ENCODE measurements at regions not wholly inside any gene's neighbourhood (a gene's known extent, or its start where the extent isn't known, plus 50 kb on each side); places are given as distances from the start of the nearest gene placed in this dataset.

DNA sequence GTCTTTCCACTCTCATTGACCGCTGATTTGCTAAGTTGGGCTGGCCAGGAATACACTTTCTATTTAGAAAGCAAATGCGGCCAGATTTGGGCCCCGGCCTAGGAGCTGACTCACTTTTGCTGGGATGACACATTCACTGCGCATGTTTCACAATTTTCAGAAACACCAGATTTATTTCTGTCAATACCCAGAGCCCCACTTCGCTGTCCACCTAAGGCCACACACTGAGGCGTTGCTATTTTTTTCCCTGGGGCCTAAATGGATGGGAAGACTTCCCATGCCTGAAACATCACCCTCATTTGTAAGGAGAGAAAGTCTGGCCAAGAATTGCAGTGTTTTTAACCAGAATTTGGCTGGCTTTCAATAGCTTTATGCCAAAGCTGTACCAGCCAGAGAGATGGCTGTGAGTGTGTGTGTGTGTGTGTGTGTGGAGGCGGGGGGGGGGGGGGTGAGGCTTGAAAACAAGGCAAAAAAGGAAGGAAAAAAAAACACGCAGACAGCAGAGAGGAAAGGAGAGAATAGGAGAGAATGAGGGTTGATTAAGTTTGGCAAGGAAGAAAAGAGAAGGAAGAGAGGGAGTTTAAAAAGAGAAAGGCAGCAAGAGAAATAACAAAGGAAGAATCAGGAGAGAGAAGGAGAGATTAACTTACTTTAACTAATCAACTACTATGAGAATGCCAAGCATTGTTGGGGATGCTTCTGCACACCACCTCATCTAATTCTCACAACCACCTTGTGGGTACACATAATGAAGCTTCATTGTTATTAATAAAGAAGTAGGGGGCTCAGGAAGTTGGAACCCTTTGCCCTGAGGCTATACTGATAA lies 261.4 kb upstream of the KLF4 start:
- TF ChIP-seq, protein P1, sequence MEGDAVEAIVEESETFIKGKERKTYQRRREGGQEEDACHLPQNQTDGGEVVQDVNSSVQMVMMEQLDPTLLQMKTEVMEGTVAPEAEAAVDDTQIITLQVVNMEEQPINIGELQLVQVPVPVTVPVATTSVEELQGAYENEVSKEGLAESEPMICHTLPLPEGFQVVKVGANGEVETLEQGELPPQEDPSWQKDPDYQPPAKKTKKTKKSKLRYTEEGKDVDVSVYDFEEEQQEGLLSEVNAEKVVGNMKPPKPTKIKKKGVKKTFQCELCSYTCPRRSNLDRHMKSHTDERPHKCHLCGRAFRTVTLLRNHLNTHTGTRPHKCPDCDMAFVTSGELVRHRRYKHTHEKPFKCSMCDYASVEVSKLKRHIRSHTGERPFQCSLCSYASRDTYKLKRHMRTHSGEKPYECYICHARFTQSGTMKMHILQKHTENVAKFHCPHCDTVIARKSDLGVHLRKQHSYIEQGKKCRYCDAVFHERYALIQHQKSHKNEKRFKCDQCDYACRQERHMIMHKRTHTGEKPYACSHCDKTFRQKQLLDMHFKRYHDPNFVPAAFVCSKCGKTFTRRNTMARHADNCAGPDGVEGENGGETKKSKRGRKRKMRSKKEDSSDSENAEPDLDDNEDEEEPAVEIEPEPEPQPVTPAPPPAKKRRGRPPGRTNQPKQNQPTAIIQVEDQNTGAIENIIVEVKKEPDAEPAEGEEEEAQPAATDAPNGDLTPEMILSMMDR (IDR thresholded peaks at IDR 0.05): no peak

DNA sequence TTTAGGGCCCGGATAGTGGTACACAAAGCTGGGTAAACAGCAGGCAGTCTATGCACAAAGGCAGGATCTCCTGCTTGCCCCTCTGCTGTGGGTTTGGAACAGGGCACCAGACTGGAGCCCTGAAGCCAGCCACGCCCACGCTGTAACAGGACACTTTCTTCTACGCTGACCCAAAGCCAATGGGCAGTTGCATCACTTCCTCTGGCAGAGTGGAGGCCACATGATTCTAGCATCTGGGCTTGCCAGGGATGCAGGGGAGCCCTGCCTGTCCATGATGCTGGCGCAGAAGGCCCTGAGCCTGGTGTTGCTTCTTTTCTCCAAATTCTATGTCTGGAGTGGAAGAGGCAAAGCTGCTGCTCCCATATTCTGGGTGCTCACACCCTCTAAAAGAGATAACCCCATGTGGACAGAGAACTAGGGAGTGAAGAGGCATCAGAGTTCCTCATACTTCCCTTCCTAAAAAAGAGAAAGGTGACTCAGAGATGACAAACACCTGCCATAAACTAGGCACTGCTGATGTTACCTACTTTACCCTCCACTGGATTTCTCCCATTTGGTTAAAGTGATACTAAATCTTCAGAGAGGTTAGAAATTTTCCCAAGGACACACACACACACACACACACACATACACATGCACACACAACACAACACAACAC lies 260.3 kb upstream of the KLF4 start:
- TF ChIP-seq, protein P1 (IDR thresholded peaks at IDR 0.05): no peak

DNA sequence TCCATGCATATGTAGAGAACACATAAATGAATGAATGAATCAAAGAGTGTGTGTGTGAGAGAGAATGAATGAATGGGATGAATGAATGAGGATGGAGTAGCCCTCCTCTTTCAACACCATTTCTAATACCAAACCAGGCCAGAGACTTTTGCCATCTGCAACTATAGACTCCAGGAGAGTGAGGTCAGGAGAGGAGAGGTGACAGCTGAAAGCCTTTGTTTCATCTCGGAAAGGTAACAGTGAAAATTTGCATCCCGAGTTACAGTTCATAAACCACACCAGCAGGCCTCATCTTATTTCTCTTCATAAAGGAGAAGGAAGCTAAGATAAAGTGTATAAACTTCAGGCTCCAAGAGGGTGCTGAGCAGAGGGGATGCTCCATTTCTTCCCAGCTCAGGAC lies 255.3 kb upstream of the KLF4 start:
- TF ChIP-seq, protein P1 (IDR thresholded peaks at IDR 0.05): no peak

DNA sequence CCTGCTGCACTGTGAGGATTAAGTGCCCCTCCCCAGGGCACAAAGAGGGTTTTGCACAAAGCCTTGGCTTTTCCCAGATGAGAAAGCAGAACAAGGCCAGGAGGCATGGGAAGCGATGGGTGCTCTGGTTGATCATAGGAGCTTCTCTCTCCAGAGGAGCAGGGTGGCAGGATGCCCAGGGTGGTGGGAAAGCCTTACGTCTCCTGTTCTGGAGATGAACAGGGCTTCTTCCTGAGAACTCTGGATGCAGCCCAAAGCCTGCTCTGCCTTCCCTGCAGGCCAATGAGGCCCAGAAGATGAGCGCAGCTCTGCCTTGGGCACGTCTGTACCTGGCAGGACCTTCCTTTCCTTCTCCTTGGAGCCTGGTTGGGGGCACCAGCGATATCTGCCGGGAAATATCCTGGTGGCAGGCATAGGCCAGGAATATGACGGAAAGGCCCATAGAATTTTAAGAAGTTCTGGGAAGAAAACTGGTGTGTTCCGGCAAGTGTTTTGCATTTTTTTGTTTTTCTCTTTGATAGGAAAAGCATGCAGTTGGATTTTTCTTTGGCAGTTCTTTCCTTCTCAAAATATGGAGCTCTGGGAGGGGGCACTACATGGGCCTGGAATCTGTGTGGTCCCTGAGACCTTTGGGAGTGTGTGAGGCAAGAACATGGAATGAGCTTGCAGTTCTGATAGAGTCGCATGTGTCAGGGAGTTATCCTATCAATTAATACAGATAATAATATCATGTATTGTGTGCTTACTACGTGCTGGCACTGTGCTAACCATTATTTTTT lies 253.2 kb upstream of the KLF4 start:
- TF ChIP-seq, protein P1 (IDR thresholded peaks at IDR 0.05): no peak

DNA sequence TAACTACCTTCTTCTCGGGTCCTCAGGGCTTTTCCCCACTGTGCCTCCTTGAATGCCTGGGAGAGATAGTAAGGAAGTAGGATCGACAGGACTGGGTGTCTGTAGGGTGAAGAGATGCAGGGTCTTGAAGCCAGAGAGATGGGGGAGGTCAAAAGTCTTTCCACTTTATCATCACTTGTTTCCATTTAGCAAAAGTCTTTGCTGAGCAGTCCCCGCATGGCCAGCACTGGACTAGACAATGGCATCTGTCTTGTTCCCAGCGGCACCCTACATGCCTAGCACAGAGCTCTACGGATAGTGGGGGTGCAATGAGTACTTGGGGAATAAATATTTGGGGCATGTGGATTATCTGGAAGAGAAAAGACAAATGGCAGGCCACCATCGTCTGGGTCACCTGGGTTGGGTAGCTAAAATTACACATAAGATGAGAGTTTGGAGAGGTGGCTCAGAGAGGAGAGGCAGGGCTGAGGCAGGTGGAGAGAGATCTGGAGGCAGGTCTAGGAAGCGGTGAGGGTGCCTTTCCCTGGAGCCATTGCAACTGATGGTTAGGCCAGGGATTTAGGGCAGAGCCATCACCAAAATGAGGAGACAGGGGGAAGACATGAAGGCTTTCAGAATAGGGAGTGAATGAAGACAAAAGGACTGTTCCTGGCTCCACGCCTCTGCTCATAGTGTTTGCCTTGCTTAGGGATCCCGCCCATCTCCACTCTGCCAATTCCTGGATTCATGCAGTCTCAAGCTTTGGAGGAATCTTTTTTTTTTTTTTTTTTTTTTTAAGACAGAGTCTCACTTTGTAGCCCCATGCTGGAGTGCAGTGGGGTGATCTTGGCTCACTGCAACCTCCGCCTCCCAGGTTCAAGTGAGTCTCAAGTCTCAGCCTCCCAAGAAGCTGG lies 250.8 kb upstream of the KLF4 start:
- TF ChIP-seq, protein P1 (IDR thresholded peaks at IDR 0.05): no peak

DNA sequence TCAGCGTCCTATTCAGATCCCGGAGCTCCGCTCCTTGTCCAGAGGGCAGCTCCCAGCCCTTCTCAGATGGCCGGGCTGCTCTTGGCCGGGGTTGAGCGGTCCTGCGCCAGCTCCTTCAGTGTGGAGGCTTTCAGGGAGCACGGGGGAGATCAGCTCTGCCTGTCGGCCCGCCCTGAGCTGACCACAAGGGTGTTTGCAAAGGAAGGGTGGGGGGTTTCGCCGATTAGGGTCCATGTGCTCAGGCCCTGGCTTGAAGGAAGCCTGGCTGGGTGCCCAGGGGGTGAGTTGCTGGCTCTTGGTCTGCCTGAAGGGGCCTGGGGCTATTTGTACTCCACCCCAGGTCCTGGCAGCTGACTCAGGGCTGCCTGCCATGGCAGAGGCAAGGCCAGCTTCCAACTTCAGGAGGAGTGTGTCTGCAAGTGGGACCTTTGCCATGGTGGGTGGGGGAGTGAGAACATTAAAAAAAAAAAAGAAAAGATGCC lies 250.1 kb upstream of the KLF4 start:
- TF ChIP-seq, protein P1 (IDR thresholded peaks at IDR 0.05): no peak

Data from LNCAP (cell line).